Keratinocyte (primary cell): ENCODE measurements at regions not wholly inside any gene's neighbourhood (a gene's known extent, or its start where the extent isn't known, plus 50 kb on each side); places are given as distances from the start of the nearest gene placed in this dataset.

ENCODE experiments used
- EZH2 ChIP-seq: IDR thresholded peaks from one replicate; pipeline ENCODE4 v1.6.1; 2012; ENCODE audit warnings: inconsistent platforms, mild to moderate bottlenecking, low read length, moderate library complexity
- TF ChIP-seq, protein P1 (sequence below), 3 experiments: IDR thresholded peaks in 1 of 3; conservative IDR thresholded peaks in 1 of 3; optimal IDR thresholded peaks in 1 of 3; 2 replicates in 2 of 3; 3 replicates in 1 of 3; pipeline versions ENCODE3 to v1.5.1; 2011; ENCODE audit warnings: low read length in 3 of 3, mild to moderate bottlenecking in 3 of 3, moderate library complexity in 2 of 3, control low read depth in 1 of 3, inconsistent platforms in 1 of 3; ENCODE audit not compliant: insufficient read depth in 2 of 3; ENCODE audit errors: extremely low read depth in 1 of 3

DNA sequence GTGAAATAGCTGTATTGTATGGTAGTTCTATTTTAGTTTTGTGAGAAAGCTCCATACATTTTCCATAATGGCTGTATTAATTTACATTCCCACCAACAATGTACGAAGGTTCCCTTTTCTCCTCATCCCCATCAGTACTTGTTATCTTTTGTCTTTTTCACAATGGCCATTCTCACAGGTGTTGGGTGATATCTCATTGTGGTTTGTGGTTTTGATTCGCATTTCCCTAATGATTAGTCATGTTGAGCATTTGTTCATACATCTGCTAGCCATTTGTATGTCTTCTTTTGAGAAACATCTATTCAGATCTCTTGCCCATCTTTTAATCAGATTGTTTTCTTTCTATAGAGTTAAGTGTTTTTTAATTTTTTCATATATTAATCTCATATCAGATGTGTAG is 931.9 kb downstream of the IGSF11 start:
- TF ChIP-seq, protein P1, sequence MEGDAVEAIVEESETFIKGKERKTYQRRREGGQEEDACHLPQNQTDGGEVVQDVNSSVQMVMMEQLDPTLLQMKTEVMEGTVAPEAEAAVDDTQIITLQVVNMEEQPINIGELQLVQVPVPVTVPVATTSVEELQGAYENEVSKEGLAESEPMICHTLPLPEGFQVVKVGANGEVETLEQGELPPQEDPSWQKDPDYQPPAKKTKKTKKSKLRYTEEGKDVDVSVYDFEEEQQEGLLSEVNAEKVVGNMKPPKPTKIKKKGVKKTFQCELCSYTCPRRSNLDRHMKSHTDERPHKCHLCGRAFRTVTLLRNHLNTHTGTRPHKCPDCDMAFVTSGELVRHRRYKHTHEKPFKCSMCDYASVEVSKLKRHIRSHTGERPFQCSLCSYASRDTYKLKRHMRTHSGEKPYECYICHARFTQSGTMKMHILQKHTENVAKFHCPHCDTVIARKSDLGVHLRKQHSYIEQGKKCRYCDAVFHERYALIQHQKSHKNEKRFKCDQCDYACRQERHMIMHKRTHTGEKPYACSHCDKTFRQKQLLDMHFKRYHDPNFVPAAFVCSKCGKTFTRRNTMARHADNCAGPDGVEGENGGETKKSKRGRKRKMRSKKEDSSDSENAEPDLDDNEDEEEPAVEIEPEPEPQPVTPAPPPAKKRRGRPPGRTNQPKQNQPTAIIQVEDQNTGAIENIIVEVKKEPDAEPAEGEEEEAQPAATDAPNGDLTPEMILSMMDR (optimal IDR thresholded peaks at IDR 0.05 in 1 of 3, IDR thresholded peaks at IDR 0.05 in 1 of 3, conservative IDR thresholded peaks at IDR 0.05 in 1 of 3; ENCODE audit: extremely low read depth in 1 of 3, insufficient read depth in 2 of 3, low read length in 3 of 3) = no peak
- no peak for TF ChIP-seq EZH2
